ENCODE measurements at regions not wholly inside any gene's neighbourhood (a gene's known extent, or its start where the extent isn't known, plus 50 kb on each side); places are given as distances from the start of the nearest gene placed in this dataset.

DNA sequence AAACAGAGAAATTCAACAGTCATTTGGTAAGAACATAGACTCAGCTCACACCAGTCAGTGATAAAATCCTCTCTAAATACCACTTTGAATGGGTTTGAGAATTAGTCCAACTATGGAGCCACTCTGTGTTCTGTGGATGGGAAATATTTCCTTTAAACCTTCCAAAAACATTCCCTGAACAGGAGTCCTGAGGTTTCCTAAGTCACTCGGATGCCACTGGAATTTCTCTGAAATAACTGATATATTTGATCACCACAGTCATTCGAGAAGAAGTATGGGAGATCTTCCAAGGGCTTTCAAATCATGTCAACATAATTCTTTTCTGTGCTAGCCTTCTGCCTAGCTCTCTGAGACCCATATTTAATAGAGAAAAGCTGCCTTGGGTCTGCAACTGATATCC is 958.6 kb downstream of the STIM2 start:
- DNase-seq (no peak), ATAC-seq (no peak)
- peaks cover 7% of the 10 kb centered on the region for H3K9me3 ChIP-seq
- TF ChIP-seq, protein P1, sequence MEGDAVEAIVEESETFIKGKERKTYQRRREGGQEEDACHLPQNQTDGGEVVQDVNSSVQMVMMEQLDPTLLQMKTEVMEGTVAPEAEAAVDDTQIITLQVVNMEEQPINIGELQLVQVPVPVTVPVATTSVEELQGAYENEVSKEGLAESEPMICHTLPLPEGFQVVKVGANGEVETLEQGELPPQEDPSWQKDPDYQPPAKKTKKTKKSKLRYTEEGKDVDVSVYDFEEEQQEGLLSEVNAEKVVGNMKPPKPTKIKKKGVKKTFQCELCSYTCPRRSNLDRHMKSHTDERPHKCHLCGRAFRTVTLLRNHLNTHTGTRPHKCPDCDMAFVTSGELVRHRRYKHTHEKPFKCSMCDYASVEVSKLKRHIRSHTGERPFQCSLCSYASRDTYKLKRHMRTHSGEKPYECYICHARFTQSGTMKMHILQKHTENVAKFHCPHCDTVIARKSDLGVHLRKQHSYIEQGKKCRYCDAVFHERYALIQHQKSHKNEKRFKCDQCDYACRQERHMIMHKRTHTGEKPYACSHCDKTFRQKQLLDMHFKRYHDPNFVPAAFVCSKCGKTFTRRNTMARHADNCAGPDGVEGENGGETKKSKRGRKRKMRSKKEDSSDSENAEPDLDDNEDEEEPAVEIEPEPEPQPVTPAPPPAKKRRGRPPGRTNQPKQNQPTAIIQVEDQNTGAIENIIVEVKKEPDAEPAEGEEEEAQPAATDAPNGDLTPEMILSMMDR (IDR thresholded peaks at IDR 0.05) = no peak
- H3K4me1 ChIP-seq (ENCODE audit: low read depth) = no peaks in the 10 kb centered on the region
- intact Hi-C loops (cut with DNase I, micrococcal nuclease) = no loop called here
- H3K36me3 ChIP-seq (ENCODE audit: low read depth) = no peaks in the 10 kb centered on the region
- H3K4me3 ChIP-seq = no peak overlapping the region

DNA sequence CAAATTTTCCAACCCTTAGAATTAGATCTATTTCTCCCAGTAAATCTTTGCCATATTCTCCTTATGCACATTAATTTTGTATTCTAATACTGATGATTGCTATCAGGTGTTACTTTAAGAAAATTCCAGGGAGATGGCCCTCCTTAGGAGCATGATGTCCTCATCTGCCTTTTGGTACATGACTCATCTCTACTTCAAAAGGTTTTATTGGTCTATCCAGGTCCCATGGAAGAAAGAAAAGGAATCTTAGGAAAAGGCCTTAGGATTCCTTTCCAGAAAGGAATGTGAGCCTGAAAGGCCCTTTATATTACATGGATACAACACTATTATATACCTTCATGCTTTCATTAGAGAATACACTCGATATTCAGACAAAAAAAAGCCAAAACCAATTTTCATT is 968.2 kb downstream of the STIM2 start:
- H3K4me3 ChIP-seq = no peak overlapping the region
- no peaks in the 10 kb centered on the region for H3K36me3 ChIP-seq (ENCODE audit: low read depth)
- no peaks in the 10 kb centered on the region for H3K4me1 ChIP-seq (ENCODE audit: low read depth)
- DNase-seq (no peak), ATAC-seq (no peak)
- intact Hi-C loops (cut with DNase I, micrococcal nuclease) = no loop called here
- no peaks in the 10 kb centered on the region for H3K9me3 ChIP-seq
- TF ChIP-seq, protein P1 (IDR thresholded peaks at IDR 0.05) = no peak

DNA sequence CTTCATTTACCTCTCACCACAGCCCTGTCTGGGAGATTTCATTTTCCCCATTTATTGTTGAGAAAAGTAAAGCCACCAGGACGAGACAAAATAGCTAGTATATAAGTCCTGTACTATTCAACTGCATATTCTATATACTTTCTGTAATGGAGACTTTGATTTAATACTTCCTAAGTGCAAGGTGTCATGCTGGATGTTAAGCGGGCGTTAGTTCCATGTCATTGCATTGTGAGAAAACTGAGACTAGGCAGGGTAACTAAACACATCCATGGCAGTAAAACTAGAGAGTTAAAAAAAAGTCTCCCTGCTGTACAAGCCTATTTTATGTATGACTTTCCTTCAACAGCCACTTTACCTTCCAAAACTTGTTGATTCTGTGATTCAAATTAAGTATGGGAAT is 969.6 kb downstream of the STIM2 start:
- intact Hi-C loops (cut with DNase I, micrococcal nuclease) = no loop called here
- TF ChIP-seq, protein P1 (IDR thresholded peaks at IDR 0.05) = no peak
- Histone ChIP-seq H3K36me3 (ENCODE audit: low read depth) (no peaks in the 10 kb centered on the region), H3K9me3 (no peaks in the 10 kb centered on the region), H3K4me1 (ENCODE audit: low read depth) (no peaks in the 10 kb centered on the region), H3K4me3 (no peak overlapping the region)
- no peak for ATAC-seq
- DNase-seq = no peak

DNA sequence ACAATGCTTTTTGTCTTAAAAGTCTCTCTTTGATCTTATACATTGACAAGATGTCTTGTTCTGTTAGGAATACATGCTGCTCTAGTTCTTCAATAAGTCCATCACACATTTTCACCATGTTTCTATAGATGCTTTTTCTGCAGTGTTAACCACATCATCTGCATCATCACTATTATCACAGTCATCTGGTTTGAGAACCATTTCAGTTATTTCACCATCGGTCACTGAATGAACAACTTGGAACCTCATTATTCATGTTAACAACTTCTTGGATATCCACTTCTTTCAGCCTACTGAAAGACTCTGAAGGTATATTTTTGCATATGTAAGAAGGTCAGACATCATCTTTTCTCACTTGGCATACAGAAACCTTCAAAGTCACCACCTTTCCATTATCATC is 975.2 kb downstream of the STIM2 start:
- TF ChIP-seq, protein P1 (IDR thresholded peaks at IDR 0.05) = no peak
- no peak for DNase-seq

DNA sequence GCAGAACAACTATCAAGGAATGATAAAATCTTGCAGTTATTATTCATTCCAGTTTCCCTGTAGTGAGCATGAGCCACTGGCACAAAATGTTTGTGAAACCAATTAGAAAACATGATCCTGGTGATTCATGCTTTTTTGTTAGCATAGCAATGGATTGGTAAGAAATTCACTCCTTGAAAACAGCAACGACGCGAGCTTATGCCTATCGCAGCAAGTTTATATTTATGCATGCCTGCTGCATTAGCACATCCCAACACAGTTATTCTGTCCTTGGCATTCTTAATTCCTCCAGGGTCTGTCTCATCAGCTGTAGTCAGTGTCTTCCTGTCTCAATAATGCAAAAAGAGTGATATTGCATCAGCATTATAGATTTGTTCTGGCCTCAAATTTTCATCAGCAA is 975.9 kb downstream of the STIM2 start:
- H3K4me3 ChIP-seq = no peak overlapping the region

More for the DNA sequence above, 975.2 kb downstream of the STIM2 start:
- Histone ChIP-seq H3K4me3 (no peak overlapping the region), H3K9me3 (no peaks in the 10 kb centered on the region), H3K4me1 (ENCODE audit: low read depth) (no peaks in the 10 kb centered on the region), H3K36me3 (ENCODE audit: low read depth) (no peaks in the 10 kb centered on the region)
- no peak for ATAC-seq
- intact Hi-C loops (cut with DNase I, micrococcal nuclease) = no loop called here

More for the DNA sequence above, 975.9 kb downstream of the STIM2 start:
- no peaks in the 10 kb centered on the region for H3K4me1 ChIP-seq (ENCODE audit: low read depth)
- intact Hi-C loops (cut with DNase I, micrococcal nuclease) = no loop called here
- no peaks in the 10 kb centered on the region for H3K9me3 ChIP-seq
- H3K36me3 ChIP-seq (ENCODE audit: low read depth) = no peaks in the 10 kb centered on the region
- TF ChIP-seq, protein P1 (IDR thresholded peaks at IDR 0.05) = no peak
- ATAC-seq (no peak), DNase-seq (no peak)

Data from mucosa of descending colon (tissue), 3 donors.